ENCODE measurements at regions not wholly inside any gene's neighbourhood (a gene's known extent, or its start where the extent isn't known, plus 50 kb on each side); places are given as distances from the start of the nearest gene placed in this dataset.

DNA sequence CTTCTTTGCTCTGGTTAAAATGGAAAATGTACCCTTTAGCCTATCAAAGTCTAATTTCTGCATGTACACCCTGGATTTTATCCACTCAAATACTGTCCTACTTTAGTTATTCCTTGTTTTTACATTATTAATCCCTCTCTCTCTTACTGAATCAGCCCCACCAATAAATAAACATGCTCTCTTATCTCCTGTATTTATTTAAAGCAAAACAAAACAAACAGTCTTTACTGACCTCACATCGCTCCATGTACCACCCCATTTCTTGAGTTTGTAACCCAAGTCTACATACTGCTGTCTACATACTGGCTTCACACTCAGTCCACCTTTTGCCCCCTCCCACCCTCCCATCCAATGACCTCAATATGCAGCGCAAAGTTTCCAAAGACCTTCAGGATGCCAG lies 113.3 kb upstream of the RORA start:
- no CpG with 5 or more reads among the region's 2 CpGs for WGBS, 2 experiments (ENCODE audit: extremely low coverage in 2 of 2, insufficient read length in 1 of 2)
- Histone ChIP-seq H3K14ac (replicated peaks; ENCODE audit: low read depth, low read length) (no peak overlapping the region), H3K4me1 (ENCODE audit: control insufficient read depth, insufficient read depth, low read length) (no peaks in the 10 kb centered on the region), H4K5ac (ENCODE audit: low read depth, low read length) (no peak overlapping the region), H3K56ac (ENCODE audit: extremely low read depth, insufficient read depth, low read length) (no peak overlapping the region), H3K4me2 (ENCODE audit: low read depth, low read length) (no peak overlapping the region), H3K4me3 (ENCODE audit: insufficient read depth, low read depth, low read length) (no peak overlapping the region), H2AK9ac (replicated peaks; ENCODE audit: low read depth, low read length, poor library complexity) (no peak overlapping the region), H2AFZ (replicated peaks; ENCODE audit: low read length, poor library complexity) (no peak overlapping the region), H2BK120ac (ENCODE audit: low read depth, low read length) (no peak overlapping the region), H3K9ac (ENCODE audit: low read depth, low read length) (no peak overlapping the region), H4K8ac (ENCODE audit: low read depth in 2 of 2, low read length in 2 of 2) (no peak overlapping the region), H3K23ac (ENCODE audit: low read depth, low read length) (no peak overlapping the region), H3K18ac (ENCODE audit: low read depth, low read length) (no peak overlapping the region), H4K91ac (ENCODE audit: insufficient read depth, low read depth, low read length) (no peak overlapping the region), H3K27ac (ENCODE audit: insufficient read depth, low read length) (no peak overlapping the region), H2BK15ac (ENCODE audit: low read depth, low read length) (no peak overlapping the region), H2BK20ac (ENCODE audit: low read depth, low read length) (no peak overlapping the region), H2BK5ac (ENCODE audit: low read depth, low read length, poor library complexity, severe bottlenecking) (no peak overlapping the region), H4K20me1 (ENCODE audit: insufficient read depth, low read length) (no peaks in the 10 kb centered on the region), H3K4ac (ENCODE audit: low read depth, low read length) (no peak overlapping the region), H2AK5ac (ENCODE audit: low read depth, low read length) (no peak overlapping the region), H3K9me1 (ENCODE audit: insufficient read depth, low read length) (no peaks in the 10 kb centered on the region), H3K79me1 (ENCODE audit: low read depth in 1 of 2, low read length in 2 of 2) (no peaks in the 10 kb centered on the region), H3K36me3 (ENCODE audit: control insufficient read depth, insufficient read depth, low read length) (no peaks in the 10 kb centered on the region), H3K9me3 (ENCODE audit: control insufficient read depth, insufficient read depth, low read length) (no peaks in the 10 kb centered on the region), H3K27me3 (ENCODE audit: control insufficient read depth, insufficient read depth, low read length) (no peaks in the 10 kb centered on the region)
- BruUV-seq (replicated peaks) = no TSS peak
- ChIA-PET CTCF (no interaction called here), POLR2A (ENCODE audit: unreplicated experiment) (no interaction called here)
- intact Hi-C loops (cut with micrococcal nuclease) (no loop called here), in situ Hi-C loops (cut with MboI; ENCODE audit: low sequenced_read_pairs) (no loop called here), dilution Hi-C loops (cut with HindIII; ENCODE audit: low sequenced_read_pairs, unreplicated experiment) (no loop called here)
- DNase-seq (no peak), ATAC-seq (ENCODE audit: low read depth) (no peak)
- TF ChIP-seq NFE2L2 (IDR thresholded peaks at IDR 0.05; ENCODE audit: low read depth, low read length) (no peak), CEBPB (IDR thresholded peaks at IDR 0.05; ENCODE audit: low read depth, low read length) (no peak), MAZ (IDR thresholded peaks at IDR 0.05; ENCODE audit: borderline replicate concordance, low read depth, low read length) (no peak), POLR2A (IDR thresholded peaks at IDR 0.05; ENCODE audit: low read depth, low read length) (no peak), SMC3 (IDR thresholded peaks at IDR 0.05; ENCODE audit: low read depth, low read length) (no peak), RFX5 (IDR thresholded peaks at IDR 0.05; ENCODE audit: low read depth, low read length) (no peak), RAD21 (IDR thresholded peaks at IDR 0.05; ENCODE audit: low read length) (no peak), MAFK (IDR thresholded peaks at IDR 0.05; ENCODE audit: low read depth, low read length) (no peak), BHLHE40 (IDR thresholded peaks at IDR 0.05; ENCODE audit: low read depth, low read length) (no peak), RCOR1 (IDR thresholded peaks at IDR 0.05; ENCODE audit: insufficient replicate concordance, low read length) (no peak), CHD1 (IDR thresholded peaks at IDR 0.05; ENCODE audit: low read depth, low read length) (no peak)
- TF ChIP-seq, protein P1, sequence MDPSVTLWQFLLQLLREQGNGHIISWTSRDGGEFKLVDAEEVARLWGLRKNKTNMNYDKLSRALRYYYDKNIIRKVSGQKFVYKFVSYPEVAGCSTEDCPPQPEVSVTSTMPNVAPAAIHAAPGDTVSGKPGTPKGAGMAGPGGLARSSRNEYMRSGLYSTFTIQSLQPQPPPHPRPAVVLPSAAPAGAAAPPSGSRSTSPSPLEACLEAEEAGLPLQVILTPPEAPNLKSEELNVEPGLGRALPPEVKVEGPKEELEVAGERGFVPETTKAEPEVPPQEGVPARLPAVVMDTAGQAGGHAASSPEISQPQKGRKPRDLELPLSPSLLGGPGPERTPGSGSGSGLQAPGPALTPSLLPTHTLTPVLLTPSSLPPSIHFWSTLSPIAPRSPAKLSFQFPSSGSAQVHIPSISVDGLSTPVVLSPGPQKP (IDR thresholded peaks at IDR 0.05; ENCODE audit: borderline replicate concordance, low read depth, low read length) = no peak
- TF ChIP-seq, protein P2, sequence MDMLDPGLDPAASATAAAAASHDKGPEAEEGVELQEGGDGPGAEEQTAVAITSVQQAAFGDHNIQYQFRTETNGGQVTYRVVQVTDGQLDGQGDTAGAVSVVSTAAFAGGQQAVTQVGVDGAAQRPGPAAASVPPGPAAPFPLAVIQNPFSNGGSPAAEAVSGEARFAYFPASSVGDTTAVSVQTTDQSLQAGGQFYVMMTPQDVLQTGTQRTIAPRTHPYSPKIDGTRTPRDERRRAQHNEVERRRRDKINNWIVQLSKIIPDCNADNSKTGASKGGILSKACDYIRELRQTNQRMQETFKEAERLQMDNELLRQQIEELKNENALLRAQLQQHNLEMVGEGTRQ (IDR thresholded peaks at IDR 0.05; ENCODE audit: low read depth, low read length) = no peak
